IPS-NIHi7 (cell line): ENCODE measurements at regions not wholly inside any gene's neighbourhood (a gene's known extent, or its start where the extent isn't known, plus 50 kb on each side); places are given as distances from the start of the nearest gene placed in this dataset.

Experiments
- DNase-seq: peaks from one replicate; pipeline ENCODE4 v3.0.0; 2012; ENCODE audit warnings: mixed read lengths; ENCODE audit errors: extremely low spot score

GRCh38 chr1:116819081-116819480, 64.9 kb downstream of the CD2 start:
- DNase-seq: no peak

GRCh38 chr1:116820369-116820768, 66.1 kb downstream of the CD2 start:
- no peak for DNase-seq

GRCh38 chr1:116821763-116822162, 67.5 kb downstream of the CD2 start:
- no peak for DNase-seq

GRCh38 chr1:116824631-116825206, 70.5 kb downstream of the CD2 start:
- DNase-seq: no peak

GRCh38 chr1:116825207-116825719, 71.0 kb downstream of the CD2 start:
- peak; percentile 41 for DNase-seq

- DNase-seq: no peak
These were observed 71.6 kb downstream of the CD2 start for GRCh38 chr1:116825720-116826438.

- DNase-seq: no peak
These were observed 72.8 kb downstream of the CD2 start for GRCh38 chr1:116826818-116827606.

- DNase-seq: no peak
These were observed 73.4 kb downstream of the CD2 start for GRCh38 chr1:116827607-116828105.

GRCh38 chr1:116832308-116832931, 77.3 kb upstream of the PTGFRN start:
- no peak for DNase-seq

- DNase-seq: no peak
These were observed 76.7 kb upstream of the PTGFRN start for GRCh38 chr1:116832932-116833578.

- no peak for DNase-seq
These were observed 76.0 kb upstream of the PTGFRN start for GRCh38 chr1:116833718-116834117.

GRCh38 chr1:116834595-116834994, 75.1 kb upstream of the PTGFRN start:
- DNase-seq: no peak

GRCh38 chr1:116835161-116835560, 74.6 kb upstream of the PTGFRN start:
- no peak for DNase-seq

- DNase-seq: peak; percentile 57
These were observed 73.6 kb upstream of the PTGFRN start for GRCh38 chr1:116836099-116836498.

GRCh38 chr1:116841569-116842344, 68.0 kb upstream of the PTGFRN start:
- DNase-seq: no peak

- no peak for DNase-seq
These were observed 67.1 kb upstream of the PTGFRN start for GRCh38 chr1:116842654-116843053.

- no peak for DNase-seq
These were observed 64.9 kb upstream of the PTGFRN start for GRCh38 chr1:116844775-116845174.

GRCh38 chr1:116847190-116847589, 62.5 kb upstream of the PTGFRN start:
- DNase-seq: no peak

- no peak for DNase-seq
These were observed 61.8 kb upstream of the PTGFRN start for GRCh38 chr1:116847688-116848531.

- no peak for DNase-seq
These were observed 59.3 kb upstream of the PTGFRN start for GRCh38 chr1:116850436-116850835.
